SK-N-SH (cell line): ENCODE measurements at regions not wholly inside any gene's neighbourhood (a gene's known extent, or its start where the extent isn't known, plus 50 kb on each side); places are given as distances from the start of the nearest gene placed in this dataset.

Source experiments
- CHD2 ChIP-seq: fragments of 150-350 bp; IDR thresholded peaks from 2 replicates; pipeline ENCODE4 v1.6.1; 2018; ENCODE audit warnings: low read length; ENCODE audit not compliant: partially characterized antibody
- CTCF ChIP-seq: fragments of 200-600 bp; sonication (generic); IDR thresholded peaks from 2 replicates; pipeline ENCODE4 v1.6.1; 2017; ENCODE audit warnings: antibody characterized with exemption, mild to moderate bottlenecking, moderate library complexity
- EP300 ChIP-seq, 2 experiments: IDR thresholded peaks; 2 replicates each; pipeline versions ENCODE4 v1.4.0 to v1.6.1; 2012; ENCODE audit warnings: borderline replicate concordance in 1 of 2, low read depth in 1 of 2, low read length in 1 of 2
- EZH2phosphoT487 ChIP-seq: fragments of 200-600 bp; sonication (generic); IDR thresholded peaks from 2 replicates; pipeline ENCODE4 v1.6.1; 2017; ENCODE audit warnings: low read depth, mixed run types, mild to moderate bottlenecking, antibody characterized with exemption, moderate library complexity, borderline replicate concordance
- FOXM1 ChIP-seq: IDR thresholded peaks from 2 replicates; pipeline ENCODE4 v1.4.0; 2012; ENCODE audit warnings: low read depth, mild to moderate bottlenecking
- MXI1 ChIP-seq: IDR thresholded peaks from 2 replicates; pipeline ENCODE4 v1.6.1; 2012; ENCODE audit warnings: mild to moderate bottlenecking, low read depth, low read length, improper control_type of control experiment
- RFX5 ChIP-seq: IDR thresholded peaks from 2 replicates; pipeline ENCODE4 v1.6.1; 2012; ENCODE audit warnings: mild to moderate bottlenecking, improper control_type of control experiment, low read length
- TEAD4 ChIP-seq: IDR thresholded peaks from 2 replicates; pipeline ENCODE4 v1.4.0; 2012; ENCODE audit warnings: mild to moderate bottlenecking, borderline replicate concordance; ENCODE audit not compliant: insufficient read depth
- TF ChIP-seq, protein P1 (sequence below): IDR thresholded peaks from 2 replicates; pipeline ENCODE4 v1.4.0; 2012; ENCODE audit warnings: low read depth
- TF ChIP-seq, protein P2 (sequence below): fragments of 150-350 bp; IDR thresholded peaks from 2 replicates; pipeline ENCODE4 v1.6.1; 2017; ENCODE audit warnings: antibody characterized with exemption, low read length, low read depth, borderline replicate concordance
- TF ChIP-seq, protein P3 (sequence below): fragments of 150-350 bp; IDR thresholded peaks from 2 replicates; pipeline ENCODE4 v1.6.1; 2016; ENCODE audit warnings: mild to moderate bottlenecking, low read depth, low read length
- TF ChIP-seq, protein P4 (sequence below): IDR thresholded peaks from 2 replicates; pipeline ENCODE4 v1.6.1; 2012; ENCODE audit warnings: mild to moderate bottlenecking, low read depth, low read length, moderate library complexity

DNA sequence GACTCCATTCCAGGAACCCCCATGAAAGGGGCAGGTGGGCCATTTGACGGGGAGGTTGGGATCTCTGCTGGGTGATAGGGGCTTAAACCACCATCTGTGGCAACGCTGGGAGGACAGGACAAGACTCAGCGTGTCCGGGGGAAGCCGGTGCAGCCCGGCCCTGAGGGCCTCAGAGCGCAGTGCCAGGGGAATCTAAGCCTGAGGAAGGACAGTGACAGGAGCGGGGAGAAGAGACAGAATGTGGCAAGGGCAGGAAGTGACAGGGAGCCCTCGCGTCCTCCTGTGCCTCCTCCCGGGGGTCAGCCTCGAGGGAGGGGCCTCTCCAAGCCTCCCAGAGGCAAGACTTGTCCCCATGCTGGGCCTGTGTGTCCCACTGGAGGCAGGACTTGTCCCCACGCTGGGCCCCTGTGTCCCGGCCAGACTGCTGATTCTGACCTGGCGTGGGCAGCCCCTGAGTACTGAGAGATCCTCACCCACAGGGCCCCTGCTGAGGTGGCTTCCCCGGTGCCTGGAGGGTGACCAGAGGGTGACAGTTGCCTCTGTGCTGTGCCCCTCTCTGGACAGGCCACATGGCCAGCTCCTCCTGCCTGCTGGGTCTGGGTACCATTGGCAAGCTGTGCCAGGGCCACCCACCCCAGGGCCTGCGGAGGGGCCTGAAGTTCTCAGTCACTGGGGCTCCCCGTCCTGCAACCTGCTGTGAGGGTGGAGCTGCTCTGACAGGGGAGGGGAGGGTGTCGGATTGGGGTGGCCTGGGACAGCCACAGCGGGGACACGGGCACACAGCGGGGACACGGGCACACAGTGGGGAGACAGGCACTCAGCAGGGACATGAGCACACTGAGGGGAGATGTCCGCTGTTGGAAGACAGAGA is 676.2 kb downstream of the BRD1 start:
- TF ChIP-seq CTCF, result no peak
- no peak for TF ChIP-seq MXI1
- no peak for TF ChIP-seq FOXM1
- TF ChIP-seq CHD2, result no peak
- TF ChIP-seq EZH2phosphoT487, result no peak
- TF ChIP-seq, protein P1, sequence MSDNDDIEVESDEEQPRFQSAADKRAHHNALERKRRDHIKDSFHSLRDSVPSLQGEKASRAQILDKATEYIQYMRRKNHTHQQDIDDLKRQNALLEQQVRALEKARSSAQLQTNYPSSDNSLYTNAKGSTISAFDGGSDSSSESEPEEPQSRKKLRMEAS, result no peak
- TF ChIP-seq, protein P2, sequence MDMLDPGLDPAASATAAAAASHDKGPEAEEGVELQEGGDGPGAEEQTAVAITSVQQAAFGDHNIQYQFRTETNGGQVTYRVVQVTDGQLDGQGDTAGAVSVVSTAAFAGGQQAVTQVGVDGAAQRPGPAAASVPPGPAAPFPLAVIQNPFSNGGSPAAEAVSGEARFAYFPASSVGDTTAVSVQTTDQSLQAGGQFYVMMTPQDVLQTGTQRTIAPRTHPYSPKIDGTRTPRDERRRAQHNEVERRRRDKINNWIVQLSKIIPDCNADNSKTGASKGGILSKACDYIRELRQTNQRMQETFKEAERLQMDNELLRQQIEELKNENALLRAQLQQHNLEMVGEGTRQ, result no peak
- no peak for TF ChIP-seq RFX5
- no peak for TF ChIP-seq EP300 (IDR thresholded peaks at IDR 0.05; ENCODE audit: borderline replicate concordance in 1 of 2, low read depth in 1 of 2, low read length in 1 of 2)
- TF ChIP-seq, protein P3, sequence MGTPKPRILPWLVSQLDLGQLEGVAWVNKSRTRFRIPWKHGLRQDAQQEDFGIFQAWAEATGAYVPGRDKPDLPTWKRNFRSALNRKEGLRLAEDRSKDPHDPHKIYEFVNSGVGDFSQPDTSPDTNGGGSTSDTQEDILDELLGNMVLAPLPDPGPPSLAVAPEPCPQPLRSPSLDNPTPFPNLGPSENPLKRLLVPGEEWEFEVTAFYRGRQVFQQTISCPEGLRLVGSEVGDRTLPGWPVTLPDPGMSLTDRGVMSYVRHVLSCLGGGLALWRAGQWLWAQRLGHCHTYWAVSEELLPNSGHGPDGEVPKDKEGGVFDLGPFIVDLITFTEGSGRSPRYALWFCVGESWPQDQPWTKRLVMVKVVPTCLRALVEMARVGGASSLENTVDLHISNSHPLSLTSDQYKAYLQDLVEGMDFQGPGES, result no peak
- no peak for TF ChIP-seq TEAD4
- TF ChIP-seq, protein P4, sequence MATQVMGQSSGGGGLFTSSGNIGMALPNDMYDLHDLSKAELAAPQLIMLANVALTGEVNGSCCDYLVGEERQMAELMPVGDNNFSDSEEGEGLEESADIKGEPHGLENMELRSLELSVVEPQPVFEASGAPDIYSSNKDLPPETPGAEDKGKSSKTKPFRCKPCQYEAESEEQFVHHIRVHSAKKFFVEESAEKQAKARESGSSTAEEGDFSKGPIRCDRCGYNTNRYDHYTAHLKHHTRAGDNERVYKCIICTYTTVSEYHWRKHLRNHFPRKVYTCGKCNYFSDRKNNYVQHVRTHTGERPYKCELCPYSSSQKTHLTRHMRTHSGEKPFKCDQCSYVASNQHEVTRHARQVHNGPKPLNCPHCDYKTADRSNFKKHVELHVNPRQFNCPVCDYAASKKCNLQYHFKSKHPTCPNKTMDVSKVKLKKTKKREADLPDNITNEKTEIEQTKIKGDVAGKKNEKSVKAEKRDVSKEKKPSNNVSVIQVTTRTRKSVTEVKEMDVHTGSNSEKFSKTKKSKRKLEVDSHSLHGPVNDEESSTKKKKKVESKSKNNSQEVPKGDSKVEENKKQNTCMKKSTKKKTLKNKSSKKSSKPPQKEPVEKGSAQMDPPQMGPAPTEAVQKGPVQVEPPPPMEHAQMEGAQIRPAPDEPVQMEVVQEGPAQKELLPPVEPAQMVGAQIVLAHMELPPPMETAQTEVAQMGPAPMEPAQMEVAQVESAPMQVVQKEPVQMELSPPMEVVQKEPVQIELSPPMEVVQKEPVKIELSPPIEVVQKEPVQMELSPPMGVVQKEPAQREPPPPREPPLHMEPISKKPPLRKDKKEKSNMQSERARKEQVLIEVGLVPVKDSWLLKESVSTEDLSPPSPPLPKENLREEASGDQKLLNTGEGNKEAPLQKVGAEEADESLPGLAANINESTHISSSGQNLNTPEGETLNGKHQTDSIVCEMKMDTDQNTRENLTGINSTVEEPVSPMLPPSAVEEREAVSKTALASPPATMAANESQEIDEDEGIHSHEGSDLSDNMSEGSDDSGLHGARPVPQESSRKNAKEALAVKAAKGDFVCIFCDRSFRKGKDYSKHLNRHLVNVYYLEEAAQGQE, result no peak
